Upper lobe of right lung (tissue), 1 donor: ENCODE measurements at regions not wholly inside any gene's neighbourhood (a gene's known extent, or its start where the extent isn't known, plus 50 kb on each side); places are given as distances from the start of the nearest gene placed in this dataset.
"Not testable (repeated sequence)": the region's sequence is repeated elsewhere in the genome, so short reads cannot be mapped to it uniquely, and the experiment has no call there.

ENCODE experiments used
- ATAC-seq: fragments of 200-7000 bp; cut with Tn5 transposase; one replicate; pipeline ENCODE4 v1.9.1; 2020; ENCODE audit warnings: mild to moderate bottlenecking, moderate library complexity
- DNase-seq: peaks from one replicate; pipeline ENCODE4 v3.0.0-alpha.2; 2020
- H3K27ac ChIP-seq: fragments of 200-600 bp; one replicate; pipeline ENCODE4 v1.8.0; 2022
- H3K27me3 ChIP-seq: fragments of 200-600 bp; one replicate; pipeline ENCODE4 v1.8.0; 2022; ENCODE audit warnings: mild to moderate bottlenecking
- H3K36me3 ChIP-seq: fragments of 200-600 bp; one replicate; pipeline ENCODE4 v1.8.0; 2022
- H3K4me1 ChIP-seq: fragments of 200-600 bp; one replicate; pipeline ENCODE4 v1.8.0; 2022
- H3K4me3 ChIP-seq: fragments of 200-600 bp; one replicate; pipeline ENCODE4 v1.8.0; 2022; ENCODE audit warnings: mild to moderate bottlenecking
- H3K9me3 ChIP-seq: fragments of 200-600 bp; one replicate; pipeline ENCODE4 v1.8.0; 2022
- CTCF ChIP-seq: fragments of 200-600 bp; IDR thresholded peaks from one replicate; pipeline ENCODE4 v1.8.0; 2022; ENCODE audit warnings: antibody characterized with exemption
- intact Hi-C: fragments of 100-400 bp; cut with DNase I; formaldehyde crosslinking; loops from one replicate; pipeline ENCODE4 v1.11.0; 2022
- donor health status: DM: no; HTN: yes; CAD: no; lungs with severe emphysema.

GRCh38 chr2:62654876-62655359 is 50.6 kb upstream of the EHBP1 start:
- H3K27ac ChIP-seq, result no peak overlapping the region
- H3K36me3 ChIP-seq, result no peaks in the 10 kb centered on the region
- intact Hi-C loops, result no loop called here
- no peak overlapping the region for H3K4me3 ChIP-seq
- H3K27me3 ChIP-seq, result no peaks in the 10 kb centered on the region
- no peaks in the 10 kb centered on the region for H3K4me1 ChIP-seq
- no peak for ATAC-seq
- no peak for DNase-seq
- TF ChIP-seq CTCF, result no peak
- H3K9me3 ChIP-seq, result no peaks in the 10 kb centered on the region

DNA sequence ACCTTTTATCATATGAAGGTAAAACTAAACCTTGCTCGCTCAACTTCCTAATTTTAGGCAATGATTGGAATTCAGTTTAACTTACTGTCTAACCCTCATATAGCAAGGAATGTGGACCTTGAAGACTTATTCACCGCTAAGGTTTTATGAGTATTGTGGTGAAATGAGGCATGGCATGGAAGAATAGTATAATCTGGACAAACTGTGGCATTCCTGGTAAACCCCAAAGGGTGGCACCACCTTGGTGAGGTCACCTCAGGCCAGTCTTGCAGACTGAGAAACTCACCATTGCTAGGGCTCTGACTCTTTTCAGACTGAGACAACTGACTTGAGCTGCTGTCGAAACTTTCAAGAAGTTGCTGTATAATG is 51.1 kb upstream of the EHBP1 start:
- no peaks in the 10 kb centered on the region for H3K36me3 ChIP-seq
- H3K4me3 ChIP-seq, result no peak overlapping the region
- H3K27ac ChIP-seq, result no peak overlapping the region
- no peaks in the 10 kb centered on the region for H3K9me3 ChIP-seq
- no peaks in the 10 kb centered on the region for H3K27me3 ChIP-seq
- DNase-seq, result no peak
- intact Hi-C loops, result no loop called here
- no peak for TF ChIP-seq CTCF
- no peak for ATAC-seq
- H3K4me1 ChIP-seq, result no peaks in the 10 kb centered on the region

DNA sequence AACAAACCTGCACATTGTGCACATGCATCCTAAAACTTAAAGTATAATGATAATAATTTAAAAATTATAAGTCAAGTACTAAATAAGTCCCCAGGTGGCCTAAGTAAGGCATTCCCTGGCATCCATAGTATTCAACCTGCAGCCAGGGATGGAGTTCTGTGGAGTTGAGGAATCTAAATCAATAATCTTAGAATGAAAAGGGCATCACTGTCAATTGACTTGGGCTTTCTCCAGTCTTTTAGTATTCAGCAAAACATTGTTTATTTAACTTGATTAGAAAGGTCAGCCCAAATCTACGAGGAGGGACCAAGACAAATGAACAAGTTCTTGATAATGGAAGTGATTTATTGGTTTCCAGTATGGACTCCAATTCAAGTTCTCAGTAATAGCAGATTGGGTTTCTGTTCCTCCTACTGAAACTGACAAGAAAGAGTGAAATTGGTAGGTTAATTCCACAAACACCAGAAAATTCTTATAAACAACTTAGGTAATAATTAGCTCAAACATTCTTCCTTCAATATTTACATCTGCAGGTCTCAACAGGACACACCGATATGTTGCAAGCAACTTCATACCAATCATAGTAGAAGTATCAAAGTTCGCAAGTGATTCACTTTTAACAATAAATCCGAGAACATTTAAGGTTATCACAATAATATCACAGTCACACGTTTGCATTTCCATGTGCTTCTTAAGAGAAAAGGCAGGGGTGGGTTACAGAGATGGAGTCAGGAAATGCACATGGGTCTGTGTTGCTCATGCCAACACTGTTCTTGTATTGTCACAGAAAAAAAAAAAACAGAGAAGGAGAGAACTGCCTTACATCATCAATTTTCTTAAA is 51.7 kb upstream of the EHBP1 start:
- DNase-seq (no peak), ATAC-seq (no peak)
- no peaks in the 10 kb centered on the region for H3K4me1 ChIP-seq
- intact Hi-C loops, result no loop called here
- H3K9me3 ChIP-seq, result no peaks in the 10 kb centered on the region
- no peak overlapping the region for H3K4me3 ChIP-seq
- no peaks in the 10 kb centered on the region for H3K27me3 ChIP-seq
- no peak overlapping the region for H3K27ac ChIP-seq
- no peaks in the 10 kb centered on the region for H3K36me3 ChIP-seq
- TF ChIP-seq CTCF, result no peak

DNA sequence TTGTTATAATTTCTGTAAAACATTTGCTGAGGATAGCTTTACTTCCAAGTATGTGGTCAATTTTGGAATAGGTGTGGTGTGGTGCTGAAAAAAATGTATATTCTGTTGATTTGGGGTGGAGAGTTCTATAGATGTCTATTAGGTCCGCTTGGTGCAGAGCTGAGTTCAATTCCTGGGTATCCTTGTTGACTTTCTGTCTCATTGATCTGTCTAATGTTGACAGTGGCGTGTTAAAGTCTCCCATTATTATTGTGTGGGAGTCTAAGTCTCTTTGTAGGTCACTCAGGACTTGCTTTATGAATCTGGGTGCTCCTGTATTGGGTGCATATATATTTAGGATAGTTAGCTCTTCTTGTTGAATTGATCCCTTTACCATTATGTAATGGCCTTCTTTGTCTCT is 56.4 kb upstream of the EHBP1 start:
- ATAC-seq, intact Hi-C loops, H3K4me1 ChIP-seq: not testable (repeated sequence)

GRCh38 chr2:62643100-62643471 is 62.4 kb upstream of the EHBP1 start:
- no peak overlapping the region for H3K4me3 ChIP-seq
- H3K9me3 ChIP-seq, result no peaks in the 10 kb centered on the region
- no peak for ATAC-seq
- no peaks in the 10 kb centered on the region for H3K27me3 ChIP-seq
- DNase-seq, result no peak
- H3K36me3 ChIP-seq, result no peaks in the 10 kb centered on the region
- intact Hi-C loops, result no loop called here
- no peak for TF ChIP-seq CTCF
- H3K27ac ChIP-seq, result no peak overlapping the region
- peaks cover 8% of the 10 kb centered on the region for H3K4me1 ChIP-seq

More for the DNA sequence above, 56.4 kb upstream of the EHBP1 start:
- H3K27ac ChIP-seq, H3K4me3 ChIP-seq, H3K9me3 ChIP-seq, H3K27me3 ChIP-seq, H3K36me3 ChIP-seq, DNase-seq: not testable (repeated sequence)

- TF ChIP-seq CTCF, result no peak
- no peaks in the 10 kb centered on the region for H3K36me3 ChIP-seq
- H3K27me3 ChIP-seq, result no peaks in the 10 kb centered on the region
- no peak for DNase-seq
- intact Hi-C loops, result no loop called here
- H3K4me1 ChIP-seq, result peaks cover 8% of the 10 kb centered on the region
- H3K27ac ChIP-seq, result no peak overlapping the region
- ATAC-seq, result no peak
- no peaks in the 10 kb centered on the region for H3K9me3 ChIP-seq
- H3K4me3 ChIP-seq, result no peak overlapping the region
These were observed 62.9 kb upstream of the EHBP1 start for GRCh38 chr2:62642429-62643099.
